HepG2 (cell line): ENCODE measurements at regions not wholly inside any gene's neighbourhood (a gene's known extent, or its start where the extent isn't known, plus 50 kb on each side); places are given as distances from the start of the nearest gene placed in this dataset.

Experiments used
- CREM ChIP-seq, 2 experiments: sonication (generic) in 1 of 2; formaldehyde crosslinking in 1 of 2; IDR thresholded peaks; 2 replicates each; pipeline versions ENCODE4 v1.4.0 to v1.6.1; 2016 to 2020; ENCODE audit warnings: antibody characterized with exemption in 1 of 2, mild to moderate bottlenecking in 1 of 2, missing genetic modification reagents in 1 of 2
- ELF1 ChIP-seq: sonication (generic); formaldehyde crosslinking; IDR thresholded peaks from 2 replicates; pipeline ENCODE4 v1.4.0; 2020; ENCODE audit warnings: missing genetic modification reagents
- ELF4 ChIP-seq: sonication (generic); formaldehyde crosslinking; IDR thresholded peaks from 2 replicates; pipeline ENCODE4 v1.5.0; 2020; ENCODE audit warnings: missing genetic modification reagents, mild to moderate bottlenecking, moderate library complexity, borderline replicate concordance
- FOXP1 ChIP-seq, 2 experiments: fragments of 450-650 bp in 1 of 2; IDR thresholded peaks; 2 replicates each; pipeline ENCODE4 v1.6.1; 2017 to 2018; ENCODE audit warnings: antibody characterized with exemption in 1 of 2
- MBD4 ChIP-seq: IDR thresholded peaks from 2 replicates; pipeline ENCODE4 v1.6.1; 2012; ENCODE audit warnings: low read length, inconsistent platforms, borderline replicate concordance
- MBNL3 ChIP-seq: fragments of 250-450 bp; sonication (Bioruptor Pico); conservative IDR thresholded peaks from 2 replicates; pipeline ENCODE4 v1.8.0; 2022; ENCODE audit warnings: mild to moderate bottlenecking, inconsistent platforms
- RAD51 ChIP-seq: fragments of 450-650 bp; IDR thresholded peaks from 2 replicates; pipeline ENCODE4 v1.6.1; 2016; ENCODE audit warnings: borderline replicate concordance
- RFX5 ChIP-seq: IDR thresholded peaks from 2 replicates; pipeline ENCODE4 v1.6.1; 2011; ENCODE audit warnings: low read depth, low read length, improper control_type of control experiment
- SMC3 ChIP-seq: IDR thresholded peaks from 2 replicates; pipeline ENCODE4 v1.6.1; 2011; ENCODE audit warnings: low read length, improper control_type of control experiment
- YY1 ChIP-seq: IDR thresholded peaks from 2 replicates; pipeline ENCODE4 v1.6.1; 2011; ENCODE audit warnings: low read length, low read depth, moderate library complexity, mild to moderate bottlenecking; ENCODE audit not compliant: insufficient read depth, insufficient replicate concordance
- ZNF660 ChIP-seq: sonication (generic); formaldehyde crosslinking; IDR thresholded peaks from 2 replicates; pipeline ENCODE4 v1.5.1; 2020; ENCODE audit warnings: mild to moderate bottlenecking, low read depth, missing genetic modification reagents, borderline replicate concordance
- TF ChIP-seq, protein P1 (sequence below): sonication (generic); formaldehyde crosslinking; IDR thresholded peaks from 2 replicates; pipeline ENCODE4 v1.5.0; 2020; ENCODE audit warnings: missing genetic modification reagents, mild to moderate bottlenecking, borderline replicate concordance
- TF ChIP-seq, protein P2 (sequence below): IDR thresholded peaks from 2 replicates; pipeline ENCODE4 v1.6.1; 2012; ENCODE audit warnings: inconsistent platforms
- TF ChIP-seq, protein P3 (sequence below): sonication (generic); formaldehyde crosslinking; IDR thresholded peaks from 2 replicates; pipeline ENCODE4 v1.5.0; 2020; ENCODE audit warnings: mild to moderate bottlenecking, missing genetic modification reagents, moderate library complexity

DNA sequence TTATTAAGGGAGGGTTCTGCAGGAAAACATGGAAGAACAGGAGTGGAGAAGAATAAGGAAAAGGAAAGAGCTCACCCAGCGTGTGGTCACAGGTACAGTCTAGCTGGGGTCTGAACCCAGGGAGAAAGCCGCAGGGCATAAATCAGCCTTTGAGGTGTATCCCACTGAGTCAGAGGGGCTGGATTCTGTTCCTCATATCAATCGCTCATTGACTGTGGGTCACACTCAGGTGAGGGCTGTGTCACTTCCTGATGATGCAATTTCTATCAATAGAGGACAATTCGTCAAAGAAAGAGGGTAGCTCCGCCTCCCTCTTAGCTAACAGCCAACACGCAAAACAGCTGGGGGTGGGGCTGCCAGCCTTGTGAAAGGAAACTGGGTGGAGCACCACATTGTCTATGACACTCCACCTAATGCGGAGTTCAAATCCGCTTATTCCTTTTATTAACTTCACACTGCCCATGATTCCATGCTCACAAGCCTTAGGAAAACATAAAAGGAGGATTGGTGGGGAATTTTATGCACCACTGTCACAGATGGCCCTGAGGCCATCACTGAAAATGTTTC lies 176.2 kb downstream of the ICE1 start:
- TF ChIP-seq ZNF660 (CRISPR knock-in tag) = no peak
- TF ChIP-seq RFX5 = no peak
- no peak for TF ChIP-seq FOXP1 (IDR thresholded peaks at IDR 0.05)
- TF ChIP-seq FOXP1 (CRISPR knock-in tag; IDR thresholded peaks at IDR 0.05) = no peak
- TF ChIP-seq MBD4 = no peak
- TF ChIP-seq ELF4 (CRISPR knock-in tag) = no peak
- TF ChIP-seq, protein P1, sequence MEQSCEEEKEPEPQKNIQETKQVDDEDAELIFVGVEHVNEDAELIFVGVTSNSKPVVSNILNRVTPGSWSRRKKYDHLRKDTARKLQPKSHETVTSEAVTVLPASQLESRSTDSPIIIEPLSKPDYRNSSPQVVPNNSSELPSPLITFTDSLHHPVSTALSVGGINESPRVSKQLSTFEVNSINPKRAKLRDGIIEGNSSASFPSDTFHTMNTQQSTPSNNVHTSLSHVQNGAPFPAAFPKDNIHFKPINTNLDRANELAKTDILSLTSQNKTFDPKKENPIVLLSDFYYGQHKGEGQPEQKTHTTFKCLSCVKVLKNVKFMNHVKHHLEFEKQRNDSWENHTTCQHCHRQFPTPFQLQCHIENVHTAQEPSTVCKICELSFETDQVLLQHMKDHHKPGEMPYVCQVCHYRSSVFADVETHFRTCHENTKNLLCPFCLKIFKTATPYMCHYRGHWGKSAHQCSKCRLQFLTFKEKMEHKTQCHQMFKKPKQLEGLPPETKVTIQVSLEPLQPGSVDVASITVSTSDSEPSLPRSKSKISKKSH (CRISPR knock-in tag) = no peak
- no peak for TF ChIP-seq CREM (IDR thresholded peaks at IDR 0.05)
- no peak for TF ChIP-seq CREM (CRISPR knock-in tag; IDR thresholded peaks at IDR 0.05)
- TF ChIP-seq, protein P2, sequence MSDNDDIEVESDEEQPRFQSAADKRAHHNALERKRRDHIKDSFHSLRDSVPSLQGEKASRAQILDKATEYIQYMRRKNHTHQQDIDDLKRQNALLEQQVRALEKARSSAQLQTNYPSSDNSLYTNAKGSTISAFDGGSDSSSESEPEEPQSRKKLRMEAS = no peak
- no peak for TF ChIP-seq RAD51
- no peak for TF ChIP-seq YY1
- TF ChIP-seq SMC3 = no peak
- no peak for TF ChIP-seq MBNL3 (CRISPR knock-in tag)
- TF ChIP-seq, protein P3, sequence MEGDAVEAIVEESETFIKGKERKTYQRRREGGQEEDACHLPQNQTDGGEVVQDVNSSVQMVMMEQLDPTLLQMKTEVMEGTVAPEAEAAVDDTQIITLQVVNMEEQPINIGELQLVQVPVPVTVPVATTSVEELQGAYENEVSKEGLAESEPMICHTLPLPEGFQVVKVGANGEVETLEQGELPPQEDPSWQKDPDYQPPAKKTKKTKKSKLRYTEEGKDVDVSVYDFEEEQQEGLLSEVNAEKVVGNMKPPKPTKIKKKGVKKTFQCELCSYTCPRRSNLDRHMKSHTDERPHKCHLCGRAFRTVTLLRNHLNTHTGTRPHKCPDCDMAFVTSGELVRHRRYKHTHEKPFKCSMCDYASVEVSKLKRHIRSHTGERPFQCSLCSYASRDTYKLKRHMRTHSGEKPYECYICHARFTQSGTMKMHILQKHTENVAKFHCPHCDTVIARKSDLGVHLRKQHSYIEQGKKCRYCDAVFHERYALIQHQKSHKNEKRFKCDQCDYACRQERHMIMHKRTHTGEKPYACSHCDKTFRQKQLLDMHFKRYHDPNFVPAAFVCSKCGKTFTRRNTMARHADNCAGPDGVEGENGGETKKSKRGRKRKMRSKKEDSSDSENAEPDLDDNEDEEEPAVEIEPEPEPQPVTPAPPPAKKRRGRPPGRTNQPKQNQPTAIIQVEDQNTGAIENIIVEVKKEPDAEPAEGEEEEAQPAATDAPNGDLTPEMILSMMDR (CRISPR knock-in tag) = no peak
- no peak for TF ChIP-seq ELF1 (CRISPR knock-in tag)
